A673 (cell line): ENCODE measurements at regions not wholly inside any gene's neighbourhood (a gene's known extent, or its start where the extent isn't known, plus 50 kb on each side); places are given as distances from the start of the nearest gene placed in this dataset.

Experiments used
- BruUV-seq: library from RNA; stranded (reverse); fragments of 400-500 nt; replicated peaks from 2 replicates; lab custom pipeline; 2021; lab: Mats Ljungman, UMichigan
- CTCF ChIA-PET: fragments of 300-600 bp; sonication (Branson Sonifier 250); formaldehyde crosslinking; loops from one replicate; lab custom pipeline; 2022; ENCODE audit warnings: antibody characterized with exemption; lab: Charles Lee
- POLR2A ChIA-PET: fragments of 300-600 bp; sonication (Branson Sonifier 250); formaldehyde crosslinking; loops from one replicate; lab custom pipeline; 2022; ENCODE audit warnings: antibody characterized with exemption; ENCODE audit not compliant: low non-redundant PET; lab: Charles Lee
- DNase-seq: peaks from one replicate; pipeline ENCODE4 v3.0.0-alpha.2; 2015; ENCODE audit warnings: low spot score
- H3K27ac ChIP-seq: fragments of 200-600 bp; sonication (generic); 2 replicates; pipeline ENCODE4 v1.5.1; 2016; ENCODE audit warnings: mixed run types, low read depth, mild to moderate bottlenecking, mixed read lengths, antibody characterized with exemption, low read length; ENCODE audit not compliant: poor library complexity, severe bottlenecking
- H3K27me3 ChIP-seq: fragments of 200-600 bp; sonication (generic); replicated peaks from 2 replicates; pipeline ENCODE4 v1.6.1; 2017; ENCODE audit warnings: mixed run types, low read depth, mild to moderate bottlenecking, mixed read lengths, antibody characterized with exemption, low read length; ENCODE audit not compliant: insufficient read depth, poor library complexity
- H3K36me3 ChIP-seq: fragments of 200-600 bp; sonication (generic); 2 replicates; pipeline ENCODE4 v1.6.1; 2016; ENCODE audit warnings: mixed run types, mild to moderate bottlenecking, mixed read lengths, antibody characterized with exemption, low read length; ENCODE audit not compliant: insufficient read depth, poor library complexity, severe bottlenecking
- H3K4me1 ChIP-seq: fragments of 200-600 bp; sonication (generic); 2 replicates; pipeline ENCODE4 v1.6.1; 2017; ENCODE audit warnings: mixed run types, mild to moderate bottlenecking, mixed read lengths, antibody characterized with exemption, low read length; ENCODE audit not compliant: insufficient read depth, poor library complexity, severe bottlenecking
- H3K4me3 ChIP-seq: fragments of 200-600 bp; sonication (generic); 2 replicates; pipeline ENCODE4 v1.5.1; 2016; ENCODE audit warnings: low read depth, mixed run types, mild to moderate bottlenecking, mixed read lengths, low read length; ENCODE audit not compliant: poor library complexity, severe bottlenecking
- H3K9me3 ChIP-seq: fragments of 200-600 bp; sonication (generic); 2 replicates; pipeline ENCODE4 v1.6.1; 2016; ENCODE audit warnings: mixed run types, low read depth, mild to moderate bottlenecking, mixed read lengths, antibody characterized with exemption, low read length; ENCODE audit not compliant: poor library complexity, severe bottlenecking
- EZH2 ChIP-seq: fragments of 200-600 bp; sonication (generic); IDR thresholded peaks from 2 replicates; pipeline ENCODE4 v1.6.1; 2017; ENCODE audit warnings: borderline replicate concordance, low read depth, mild to moderate bottlenecking, mixed read lengths, antibody characterized with exemption, low read length; ENCODE audit not compliant: poor library complexity, severe bottlenecking
- intact Hi-C: fragments of 100-400 bp; cut with micrococcal nuclease; formaldehyde crosslinking; loops from one replicate; pipeline ENCODE4 v1.10.0; 2022; ENCODE audit not compliant: unreplicated experiment
- TF ChIP-seq, protein P1 (sequence below): fragments of 300-800, 200-600 bp; sonication (generic); conservative IDR thresholded peaks from 2 replicates; pipeline ENCODE4 v1.5.1; 2017; ENCODE audit warnings: low read depth, mild to moderate bottlenecking, antibody characterized with exemption, low read length, moderate library complexity, mixed read lengths

DNA sequence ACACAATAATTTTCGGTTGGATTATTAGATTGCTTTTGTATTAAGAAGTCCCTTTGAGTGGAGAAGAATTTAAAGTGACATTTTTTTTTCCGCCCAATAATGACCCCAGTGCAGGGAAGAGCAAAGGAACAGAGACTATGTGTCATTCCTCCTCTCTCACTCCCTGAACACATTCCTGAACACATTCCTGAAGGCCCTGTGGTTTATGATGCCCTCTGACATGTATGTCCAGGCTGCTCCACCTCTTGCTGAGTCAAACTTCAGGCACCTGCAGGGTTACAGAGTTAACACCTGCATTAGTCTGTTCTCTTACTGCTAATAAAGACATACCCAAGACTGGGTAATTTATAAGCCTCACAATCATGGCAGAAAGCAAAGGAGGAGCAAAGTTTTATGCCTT lies 704.0 kb upstream of the LRRN3 start:
- no peak for DNase-seq
- no TSS peak for BruUV-seq
- Histone ChIP-seq H3K4me1 (no peaks in the 10 kb centered on the region), H3K4me3 (no peak overlapping the region), H3K9me3 (no peaks in the 10 kb centered on the region), H3K27ac (no peak overlapping the region), H3K27me3 (no peaks in the 10 kb centered on the region), H3K36me3 (no peaks in the 10 kb centered on the region)
- intact Hi-C loops, result no loop called here
- TF ChIP-seq, protein P1, sequence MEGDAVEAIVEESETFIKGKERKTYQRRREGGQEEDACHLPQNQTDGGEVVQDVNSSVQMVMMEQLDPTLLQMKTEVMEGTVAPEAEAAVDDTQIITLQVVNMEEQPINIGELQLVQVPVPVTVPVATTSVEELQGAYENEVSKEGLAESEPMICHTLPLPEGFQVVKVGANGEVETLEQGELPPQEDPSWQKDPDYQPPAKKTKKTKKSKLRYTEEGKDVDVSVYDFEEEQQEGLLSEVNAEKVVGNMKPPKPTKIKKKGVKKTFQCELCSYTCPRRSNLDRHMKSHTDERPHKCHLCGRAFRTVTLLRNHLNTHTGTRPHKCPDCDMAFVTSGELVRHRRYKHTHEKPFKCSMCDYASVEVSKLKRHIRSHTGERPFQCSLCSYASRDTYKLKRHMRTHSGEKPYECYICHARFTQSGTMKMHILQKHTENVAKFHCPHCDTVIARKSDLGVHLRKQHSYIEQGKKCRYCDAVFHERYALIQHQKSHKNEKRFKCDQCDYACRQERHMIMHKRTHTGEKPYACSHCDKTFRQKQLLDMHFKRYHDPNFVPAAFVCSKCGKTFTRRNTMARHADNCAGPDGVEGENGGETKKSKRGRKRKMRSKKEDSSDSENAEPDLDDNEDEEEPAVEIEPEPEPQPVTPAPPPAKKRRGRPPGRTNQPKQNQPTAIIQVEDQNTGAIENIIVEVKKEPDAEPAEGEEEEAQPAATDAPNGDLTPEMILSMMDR, result no peak
- TF ChIP-seq EZH2, result no peak
- ChIA-PET CTCF (no interaction called here), POLR2A (no interaction called here)

DNA sequence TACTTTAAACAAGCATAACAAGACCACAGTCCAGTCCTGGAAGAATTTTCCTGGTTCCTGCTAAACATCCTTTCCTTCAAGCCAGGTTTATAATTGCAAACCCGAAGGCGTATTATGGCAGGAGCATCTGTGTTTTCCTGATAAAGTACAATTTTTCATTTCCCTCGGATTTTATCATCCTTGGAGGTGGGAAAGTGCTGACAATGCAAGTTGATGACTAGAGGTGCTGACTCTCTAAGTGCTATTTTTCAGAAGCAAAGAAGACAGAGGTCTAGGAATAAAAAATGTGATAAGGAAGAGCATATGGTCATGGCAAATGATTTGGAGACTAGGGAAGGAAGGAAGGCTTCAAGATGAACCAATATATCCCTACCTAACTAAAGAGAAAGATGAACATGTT lies 703.2 kb upstream of the LRRN3 start:
- Histone ChIP-seq H3K9me3 (no peaks in the 10 kb centered on the region), H3K36me3 (no peaks in the 10 kb centered on the region), H3K4me3 (no peak overlapping the region), H3K4me1 (no peaks in the 10 kb centered on the region), H3K27ac (no peak overlapping the region), H3K27me3 (no peaks in the 10 kb centered on the region)
- intact Hi-C loops, result no loop called here
- no peak for TF ChIP-seq EZH2
- TF ChIP-seq, protein P1, result no peak
- no TSS peak for BruUV-seq
- ChIA-PET POLR2A (no interaction called here), CTCF (no interaction called here)
- no peak for DNase-seq

DNA sequence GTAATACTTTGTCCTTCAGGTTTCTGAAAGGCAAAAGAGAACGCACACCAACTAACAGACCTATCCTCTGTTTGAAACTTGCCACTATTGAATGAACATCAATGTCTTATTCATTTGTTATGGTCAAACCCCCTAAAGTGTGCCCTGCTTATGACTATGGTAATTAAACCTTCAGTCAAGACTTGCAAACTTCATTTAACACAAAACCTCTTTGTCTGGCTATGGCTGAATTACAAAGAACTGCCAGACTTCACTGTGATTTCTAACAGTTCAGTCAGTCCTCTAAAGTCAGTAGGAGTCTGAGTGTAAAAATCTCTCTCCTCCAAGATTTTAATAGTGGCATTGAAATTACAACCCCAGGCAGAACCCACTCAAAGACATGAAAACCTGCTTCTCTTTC lies 702.5 kb upstream of the LRRN3 start:
- Histone ChIP-seq H3K27me3 (no peaks in the 10 kb centered on the region), H3K4me1 (no peaks in the 10 kb centered on the region), H3K36me3 (no peaks in the 10 kb centered on the region), H3K4me3 (no peak overlapping the region), H3K27ac (no peak overlapping the region), H3K9me3 (no peaks in the 10 kb centered on the region)
- DNase-seq, result no peak
- ChIA-PET POLR2A (no interaction called here), CTCF (no interaction called here)
- intact Hi-C loops, result no loop called here
- BruUV-seq, result no TSS peak
- TF ChIP-seq, protein P1, result no peak
- TF ChIP-seq EZH2, result no peak
